ENCODE measurements at regions not wholly inside any gene's neighbourhood (a gene's known extent, or its start where the extent isn't known, plus 50 kb on each side); places are given as distances from the start of the nearest gene placed in this dataset.

DNA sequence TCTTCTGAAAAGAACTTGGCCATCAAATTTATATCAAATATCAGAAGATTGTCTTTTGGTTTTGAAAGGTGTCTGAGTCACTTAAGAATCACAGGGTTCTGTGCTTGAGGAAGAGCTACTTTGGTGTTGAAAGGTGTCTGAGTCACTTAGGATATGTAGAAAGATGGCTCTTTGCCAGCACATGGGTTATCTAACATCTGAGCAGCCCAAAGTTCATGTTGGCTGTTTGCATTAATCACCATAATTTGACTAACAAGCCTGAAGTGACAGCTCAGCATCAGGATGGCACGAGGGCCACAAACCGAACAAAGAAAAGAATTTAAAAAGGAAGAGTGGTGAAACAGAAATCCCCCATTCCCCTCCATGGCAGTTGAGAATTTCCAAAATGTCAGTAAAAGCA, 190.5 kb upstream of the CMC1 start:
- TF ChIP-seq, protein P1, sequence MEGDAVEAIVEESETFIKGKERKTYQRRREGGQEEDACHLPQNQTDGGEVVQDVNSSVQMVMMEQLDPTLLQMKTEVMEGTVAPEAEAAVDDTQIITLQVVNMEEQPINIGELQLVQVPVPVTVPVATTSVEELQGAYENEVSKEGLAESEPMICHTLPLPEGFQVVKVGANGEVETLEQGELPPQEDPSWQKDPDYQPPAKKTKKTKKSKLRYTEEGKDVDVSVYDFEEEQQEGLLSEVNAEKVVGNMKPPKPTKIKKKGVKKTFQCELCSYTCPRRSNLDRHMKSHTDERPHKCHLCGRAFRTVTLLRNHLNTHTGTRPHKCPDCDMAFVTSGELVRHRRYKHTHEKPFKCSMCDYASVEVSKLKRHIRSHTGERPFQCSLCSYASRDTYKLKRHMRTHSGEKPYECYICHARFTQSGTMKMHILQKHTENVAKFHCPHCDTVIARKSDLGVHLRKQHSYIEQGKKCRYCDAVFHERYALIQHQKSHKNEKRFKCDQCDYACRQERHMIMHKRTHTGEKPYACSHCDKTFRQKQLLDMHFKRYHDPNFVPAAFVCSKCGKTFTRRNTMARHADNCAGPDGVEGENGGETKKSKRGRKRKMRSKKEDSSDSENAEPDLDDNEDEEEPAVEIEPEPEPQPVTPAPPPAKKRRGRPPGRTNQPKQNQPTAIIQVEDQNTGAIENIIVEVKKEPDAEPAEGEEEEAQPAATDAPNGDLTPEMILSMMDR (IDR thresholded peaks at IDR 0.05) = no peak
- TF ChIP-seq POLR2A (IDR thresholded peaks at IDR 0.05) = no peak

Measured in heart left ventricle (tissue), 13 donors.